Muscle of leg (tissue), 3 donors: ENCODE measurements at regions not wholly inside any gene's neighbourhood (a gene's known extent, or its start where the extent isn't known, plus 50 kb on each side); places are given as distances from the start of the nearest gene placed in this dataset.

Experiments
- DNase-seq: peaks from one replicate; pipeline ENCODE4 v3.0.0; 2013
- H3K27ac ChIP-seq: one replicate; pipeline ENCODE4 v1.5.1; 2013; ENCODE audit warnings: mild to moderate bottlenecking, low read length, control low read depth
- H3K27me3 ChIP-seq: one replicate; pipeline ENCODE4 v1.6.1; 2013; ENCODE audit warnings: low read length; ENCODE audit not compliant: control insufficient read depth, insufficient read depth
- H3K36me3 ChIP-seq: one replicate; pipeline ENCODE4 v1.6.1; 2013; ENCODE audit warnings: low read length; ENCODE audit not compliant: control insufficient read depth, insufficient read depth
- H3K4me1 ChIP-seq: one replicate; pipeline ENCODE4 v1.6.1; 2013; ENCODE audit warnings: low read length; ENCODE audit not compliant: control insufficient read depth, insufficient read depth
- H3K4me3 ChIP-seq: one replicate; pipeline ENCODE4 v1.5.1; 2013; ENCODE audit warnings: low read length, control low read depth
- H3K9me3 ChIP-seq: replicated peaks from 2 replicates; pipeline ENCODE4 v1.6.1; 2013; ENCODE audit warnings: low read depth, low read length; ENCODE audit not compliant: control insufficient read depth
- WGBS: methylation state at CpG from one replicate; pipeline ENCODE4 v1.1.5; 2013; ENCODE audit warnings: missing lambda C conversion rate; ENCODE audit not compliant: insufficient coverage; 5-methylcytosine and 5-hydroxymethylcytosine counted together

DNA sequence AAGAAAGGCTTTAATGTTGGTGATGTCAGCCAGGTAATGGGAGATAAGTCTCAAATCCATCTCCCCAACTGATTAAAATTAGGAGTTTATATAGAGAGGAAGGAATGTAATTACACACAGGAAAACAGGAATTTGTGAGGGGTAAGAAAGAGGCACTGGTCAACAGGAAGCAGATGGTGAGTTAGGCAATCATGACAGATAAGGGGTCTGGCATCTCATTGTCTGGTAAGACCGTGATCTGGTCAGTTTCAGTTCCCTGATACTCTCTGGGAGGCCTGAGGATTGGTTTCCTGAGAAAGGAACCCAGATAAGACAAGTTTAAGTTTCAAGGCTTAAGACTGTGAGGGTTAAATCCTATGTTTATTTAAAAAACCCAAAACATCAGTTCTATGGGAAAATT is 414.7 kb upstream of the ARRDC4 start:
- Histone ChIP-seq H3K27me3 (no peaks in the 10 kb centered on the region), H3K36me3 (no peaks in the 10 kb centered on the region), H3K4me1 (no peaks in the 10 kb centered on the region), H3K27ac (no peak overlapping the region), H3K4me3 (no peak overlapping the region), H3K9me3 (peaks cover 13% of the 10 kb centered on the region)
- 33% methylated on average over 1 of the region's 1 CpG for WGBS
- no peak for DNase-seq

DNA sequence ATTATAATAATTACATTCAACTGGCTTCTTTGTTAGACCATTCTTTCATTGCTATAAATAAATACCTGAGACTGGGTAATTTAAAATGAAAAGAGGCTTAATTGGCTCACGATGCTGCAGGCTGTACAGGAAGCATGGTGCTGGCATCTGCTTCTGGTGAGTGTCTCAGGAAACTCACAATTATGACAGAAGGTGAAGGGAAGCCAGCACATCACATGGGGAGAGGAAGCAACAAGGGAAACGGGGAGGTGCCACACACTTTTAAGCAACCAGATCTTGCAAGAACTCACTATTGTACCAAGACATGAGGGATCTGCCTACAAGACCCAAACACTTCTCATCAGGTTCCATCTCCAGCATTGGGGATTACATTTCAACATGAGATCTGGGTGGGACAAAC is 413.1 kb upstream of the ARRDC4 start:
- DNase-seq: no peak
- 80% methylated on average over 1 of the region's 2 CpGs for WGBS
- H3K9me3 ChIP-seq: peaks cover 13% of the 10 kb centered on the region
- H3K27me3 ChIP-seq: no peaks in the 10 kb centered on the region
- no peaks in the 10 kb centered on the region for H3K4me1 ChIP-seq
- H3K27ac ChIP-seq: no peak overlapping the region
- no peaks in the 10 kb centered on the region for H3K36me3 ChIP-seq
- H3K4me3 ChIP-seq: no peak overlapping the region

DNA sequence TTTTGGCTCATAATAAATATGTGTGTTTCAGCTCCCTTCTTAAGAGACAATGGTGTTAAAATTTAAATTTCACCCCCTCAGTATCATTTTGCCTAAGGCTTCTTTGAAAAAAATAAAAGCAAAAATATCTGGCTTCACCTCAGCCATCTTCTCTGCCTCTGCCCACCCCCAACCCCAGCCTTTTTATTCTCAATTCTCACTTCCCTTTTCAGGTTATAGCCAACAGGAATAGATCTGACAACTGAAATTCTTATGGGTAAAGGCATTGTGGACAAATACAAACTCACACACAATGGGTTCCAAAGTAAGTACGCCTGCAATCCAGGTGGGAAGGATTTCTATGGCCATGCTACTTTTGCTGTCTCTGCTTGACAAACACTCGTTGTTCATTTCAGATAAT is 399.0 kb upstream of the ARRDC4 start:
- no peaks in the 10 kb centered on the region for H3K9me3 ChIP-seq
- no peaks in the 10 kb centered on the region for H3K4me1 ChIP-seq
- H3K36me3 ChIP-seq: no peaks in the 10 kb centered on the region
- H3K27me3 ChIP-seq: no peaks in the 10 kb centered on the region
- H3K4me3 ChIP-seq: no peak overlapping the region
- WGBS: 75% methylated on average over 2 of the region's 2 CpGs
- no peak overlapping the region for H3K27ac ChIP-seq
- no peak for DNase-seq

DNA sequence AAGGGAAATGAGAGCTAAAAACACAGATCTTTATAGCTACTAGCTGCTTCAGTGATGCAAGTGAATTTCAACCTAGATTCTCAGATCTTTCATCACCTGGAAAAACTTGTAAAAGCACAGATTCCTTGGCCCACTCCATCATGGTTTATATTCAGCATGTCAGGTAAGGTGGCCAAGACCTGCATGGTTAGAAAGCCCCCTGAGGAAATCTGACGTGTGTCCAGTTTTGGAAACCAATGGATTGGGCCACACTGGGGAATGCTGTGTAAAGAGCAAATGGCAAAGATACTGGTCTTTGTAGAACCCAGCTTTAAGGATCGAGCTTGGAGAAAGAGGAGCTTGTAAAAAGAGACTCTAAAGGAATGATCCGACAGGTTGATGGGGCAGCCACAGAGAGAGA is 397.0 kb upstream of the ARRDC4 start:
- Histone ChIP-seq H3K4me1 (no peaks in the 10 kb centered on the region), H3K36me3 (no peaks in the 10 kb centered on the region), H3K27me3 (no peaks in the 10 kb centered on the region), H3K9me3 (no peaks in the 10 kb centered on the region), H3K4me3 (no peak overlapping the region), H3K27ac (no peak overlapping the region)
- no peak for DNase-seq
- 83% methylated on average over 1 of the region's 3 CpGs for WGBS

DNA sequence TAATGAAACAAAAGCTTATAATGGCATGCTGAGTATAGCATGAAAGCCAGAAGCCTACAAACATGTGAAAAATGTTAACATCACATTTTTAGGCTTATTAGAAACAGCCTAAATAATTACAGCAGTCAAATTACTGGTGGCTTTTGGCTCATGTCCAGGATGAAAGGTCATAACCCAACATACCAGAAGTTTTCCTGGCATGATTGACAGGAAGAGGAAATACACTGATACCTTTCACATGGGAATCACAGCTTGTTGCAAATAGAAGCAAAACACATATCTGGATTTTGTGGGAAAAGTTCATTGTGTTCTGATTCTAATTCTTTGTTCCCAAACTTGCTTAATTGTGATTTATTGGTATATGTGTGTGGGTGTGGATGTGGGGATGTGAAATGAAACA is 393.5 kb upstream of the ARRDC4 start:
- peak; percentile 30 for DNase-seq
- Histone ChIP-seq H3K27ac (no peak overlapping the region), H3K9me3 (no peaks in the 10 kb centered on the region), H3K27me3 (no peaks in the 10 kb centered on the region), H3K36me3 (no peaks in the 10 kb centered on the region), H3K4me3 (no peak overlapping the region), H3K4me1 (no peaks in the 10 kb centered on the region)

DNA sequence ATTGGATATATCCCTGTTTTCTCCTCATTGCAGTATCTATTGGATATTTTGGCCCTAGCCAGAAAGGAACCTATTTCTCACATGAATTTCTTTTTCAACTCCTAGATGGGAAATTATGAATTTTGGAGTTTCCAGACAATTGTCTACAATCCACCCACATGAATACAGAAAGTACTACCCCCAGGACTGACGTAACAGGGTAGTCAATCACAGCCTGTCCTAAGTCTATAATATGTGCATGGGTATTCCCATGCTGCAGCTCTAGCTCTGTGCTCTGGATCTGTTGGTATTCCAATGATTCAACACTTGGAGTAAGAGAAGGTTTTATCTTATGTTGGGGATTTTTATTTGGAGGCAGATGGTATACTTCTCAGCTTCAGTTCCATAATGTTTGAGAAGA is 393.1 kb upstream of the ARRDC4 start:
- no peak for DNase-seq
- no peaks in the 10 kb centered on the region for H3K36me3 ChIP-seq
- no peaks in the 10 kb centered on the region for H3K9me3 ChIP-seq
- WGBS: no CpG with 5 or more reads among the region's 1 CpG
- no peak overlapping the region for H3K27ac ChIP-seq
- no peaks in the 10 kb centered on the region for H3K27me3 ChIP-seq
- no peaks in the 10 kb centered on the region for H3K4me1 ChIP-seq
- no peak overlapping the region for H3K4me3 ChIP-seq

DNA sequence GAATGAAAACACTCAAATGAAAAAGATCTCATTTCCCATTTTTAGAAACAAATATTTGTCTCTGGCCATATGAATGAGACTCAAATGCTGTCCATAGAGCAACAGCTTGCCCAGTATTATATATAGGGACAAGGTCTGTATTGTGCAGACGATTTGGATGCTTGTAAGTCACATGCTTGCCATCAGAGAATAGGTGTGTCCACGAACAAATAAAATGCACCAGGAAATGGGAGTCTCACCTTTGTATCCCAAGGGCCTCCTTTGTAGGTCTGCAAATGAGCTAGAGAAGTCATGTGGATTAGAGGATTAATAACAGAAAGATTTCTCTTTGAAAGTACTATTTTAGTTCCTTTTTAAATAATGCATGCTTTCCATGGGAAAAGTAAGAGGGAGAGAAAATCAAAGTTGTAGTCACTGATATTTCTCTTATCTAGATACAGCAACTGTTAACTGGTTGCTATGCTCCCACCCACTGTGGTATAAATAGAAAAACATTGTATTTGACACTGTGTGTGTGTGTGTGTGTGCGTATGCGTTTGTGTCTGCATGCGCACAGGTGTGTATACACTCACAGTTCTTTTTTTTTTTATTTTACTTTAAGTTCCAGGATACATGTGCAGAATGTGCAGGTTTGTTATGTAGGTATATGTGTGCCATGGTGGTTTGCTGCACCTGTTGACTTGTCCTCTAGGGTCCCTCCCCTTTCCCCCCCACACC is 383.4 kb upstream of the ARRDC4 start:
- no peaks in the 10 kb centered on the region for H3K9me3 ChIP-seq
- H3K36me3 ChIP-seq: no peaks in the 10 kb centered on the region
- no peaks in the 10 kb centered on the region for H3K4me1 ChIP-seq
- no peak for DNase-seq
- H3K27ac ChIP-seq: no peak overlapping the region
- H3K4me3 ChIP-seq: no peak overlapping the region
- 67% methylated on average over 1 of the region's 5 CpGs for whole genome bisulfite sequencing
- H3K27me3 ChIP-seq: no peaks in the 10 kb centered on the region

DNA sequence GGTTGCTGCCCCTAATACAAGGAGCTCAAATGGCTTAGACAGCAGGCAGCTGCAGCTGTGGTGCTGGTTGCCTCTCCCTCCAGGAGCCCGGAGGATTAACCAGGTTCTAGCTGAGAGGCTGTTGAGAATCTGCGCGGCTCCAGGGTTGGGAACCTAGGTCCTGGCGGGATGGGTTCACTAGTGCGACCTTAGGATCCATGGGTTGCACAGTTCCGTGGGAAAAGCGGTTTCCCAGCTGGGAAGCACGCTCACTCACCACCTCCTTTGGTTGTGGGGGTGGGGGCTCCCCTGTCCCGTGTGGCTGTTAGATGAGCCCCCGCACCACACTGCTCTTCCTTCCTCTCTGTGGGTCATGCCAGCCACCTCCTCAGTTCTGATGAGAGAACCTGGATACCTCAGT is 375.1 kb upstream of the ARRDC4 start:
- no peaks in the 10 kb centered on the region for H3K9me3 ChIP-seq
- WGBS: 91% methylated on average over 4 of the region's 10 CpGs
- no peak overlapping the region for H3K27ac ChIP-seq
- no peaks in the 10 kb centered on the region for H3K4me1 ChIP-seq
- no peak for DNase-seq
- no peaks in the 10 kb centered on the region for H3K36me3 ChIP-seq
- H3K27me3 ChIP-seq: no peaks in the 10 kb centered on the region
- H3K4me3 ChIP-seq: no peak overlapping the region

DNA sequence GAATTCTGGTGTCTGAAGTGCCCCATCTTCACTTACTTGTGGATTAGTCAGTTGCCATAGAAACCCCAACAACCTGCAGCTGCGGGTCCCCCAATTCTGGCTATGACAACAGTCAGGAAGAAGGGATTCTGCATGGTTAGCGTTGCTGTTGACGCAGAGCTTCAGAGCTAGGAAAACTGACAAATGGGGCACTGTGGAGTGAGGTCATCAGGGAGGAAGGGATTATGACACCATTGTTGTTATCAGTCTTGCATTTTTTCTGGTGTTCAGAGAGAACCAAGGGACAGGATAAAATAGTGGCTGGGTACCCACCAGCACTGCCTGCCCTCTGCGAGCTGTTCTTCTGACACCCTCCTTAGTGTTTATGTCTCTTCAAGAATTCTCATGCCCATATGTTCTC is 367.7 kb upstream of the ARRDC4 start:
- Histone ChIP-seq H3K27me3 (no peaks in the 10 kb centered on the region), H3K9me3 (no peaks in the 10 kb centered on the region), H3K27ac (no peak overlapping the region), H3K4me3 (no peak overlapping the region), H3K36me3 (no peaks in the 10 kb centered on the region), H3K4me1 (no peaks in the 10 kb centered on the region)
- DNase-seq: no peak
- WGBS: 80% methylated on average over 3 of the region's 4 CpGs

DNA sequence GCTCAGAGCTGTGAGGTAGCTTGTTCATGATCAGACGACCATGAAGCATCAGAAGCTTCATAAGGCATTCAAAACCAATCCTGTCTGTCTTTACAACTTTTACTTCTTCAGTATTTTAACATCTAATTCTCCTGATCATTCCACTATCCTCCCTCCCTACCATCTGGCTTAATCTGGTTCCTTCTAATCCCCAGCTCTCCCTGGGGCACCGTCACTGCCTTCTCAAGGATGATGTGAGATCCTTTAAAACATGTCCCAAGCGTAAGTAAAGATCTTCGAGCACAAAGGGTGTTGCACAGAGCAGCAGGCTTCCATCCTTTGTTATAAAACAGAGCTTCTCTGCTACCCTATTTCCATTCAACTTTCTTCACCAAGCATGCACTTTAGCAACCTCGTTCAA is 362.7 kb upstream of the ARRDC4 start:
- H3K4me1 ChIP-seq: no peaks in the 10 kb centered on the region
- H3K36me3 ChIP-seq: no peaks in the 10 kb centered on the region
- no peak for DNase-seq
- H3K27me3 ChIP-seq: no peaks in the 10 kb centered on the region
- H3K27ac ChIP-seq: no peak overlapping the region
- H3K9me3 ChIP-seq: no peaks in the 10 kb centered on the region
- WGBS: 78% methylated on average over 4 of the region's 5 CpGs
- H3K4me3 ChIP-seq: no peak overlapping the region

DNA sequence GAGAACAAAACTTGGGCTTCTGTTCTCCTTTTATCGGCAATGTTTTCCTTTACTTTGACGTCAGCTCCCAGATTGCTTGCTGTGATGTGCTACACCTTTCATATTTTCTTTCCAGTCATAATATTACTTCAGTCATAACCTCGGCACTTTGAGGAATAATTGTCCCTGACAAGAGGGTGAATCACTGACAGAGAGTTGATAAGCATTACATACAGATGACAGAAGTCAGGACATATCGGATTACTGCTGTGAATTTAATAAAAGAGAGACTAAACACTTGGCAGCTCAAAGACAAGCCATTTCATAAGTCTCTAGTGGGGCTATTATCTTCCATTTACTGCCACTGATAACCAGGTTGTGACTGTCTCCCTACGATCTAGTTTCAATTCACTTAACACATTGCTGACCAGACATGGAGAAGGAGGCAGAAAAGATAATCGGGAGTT is 362.1 kb upstream of the ARRDC4 start:
- H3K36me3 ChIP-seq: no peaks in the 10 kb centered on the region
- no peak for DNase-seq
- no peaks in the 10 kb centered on the region for H3K4me1 ChIP-seq
- no peaks in the 10 kb centered on the region for H3K27me3 ChIP-seq
- no peak overlapping the region for H3K4me3 ChIP-seq
- no peak overlapping the region for H3K27ac ChIP-seq
- no peaks in the 10 kb centered on the region for H3K9me3 ChIP-seq
- 80% methylated on average over 2 of the region's 6 CpGs for WGBS
